GM13976 (cell line): ENCODE measurements at regions not wholly inside any gene's neighbourhood (a gene's known extent, or its start where the extent isn't known, plus 50 kb on each side); places are given as distances from the start of the nearest gene placed in this dataset.

ENCODE experiments used
- DNase-seq: peaks from one replicate; pipeline ENCODE4 v3.0.0; 2012; ENCODE audit warnings: low spot score
- in situ Hi-C: fragments of 300-500 bp; cut with MboI; formaldehyde crosslinking; loops from one replicate; pipeline ENCODE4 v1.12.0; 2022; ENCODE audit warnings: low sequenced_read_pairs, mixed read lengths, inconsistent platforms; ENCODE audit not compliant: unreplicated experiment
- TF ChIP-seq, protein P1 (sequence below): IDR thresholded peaks from 2 replicates; pipeline ENCODE4 v1.5.1; 2012; ENCODE audit warnings: borderline replicate concordance, mild to moderate bottlenecking; ENCODE audit not compliant: insufficient read depth; ENCODE audit errors: extremely low read depth, missing control alignments, control extremely low read depth

- in situ Hi-C loops, result no loop called here
- DNase-seq, result no peak
- TF ChIP-seq, protein P1, sequence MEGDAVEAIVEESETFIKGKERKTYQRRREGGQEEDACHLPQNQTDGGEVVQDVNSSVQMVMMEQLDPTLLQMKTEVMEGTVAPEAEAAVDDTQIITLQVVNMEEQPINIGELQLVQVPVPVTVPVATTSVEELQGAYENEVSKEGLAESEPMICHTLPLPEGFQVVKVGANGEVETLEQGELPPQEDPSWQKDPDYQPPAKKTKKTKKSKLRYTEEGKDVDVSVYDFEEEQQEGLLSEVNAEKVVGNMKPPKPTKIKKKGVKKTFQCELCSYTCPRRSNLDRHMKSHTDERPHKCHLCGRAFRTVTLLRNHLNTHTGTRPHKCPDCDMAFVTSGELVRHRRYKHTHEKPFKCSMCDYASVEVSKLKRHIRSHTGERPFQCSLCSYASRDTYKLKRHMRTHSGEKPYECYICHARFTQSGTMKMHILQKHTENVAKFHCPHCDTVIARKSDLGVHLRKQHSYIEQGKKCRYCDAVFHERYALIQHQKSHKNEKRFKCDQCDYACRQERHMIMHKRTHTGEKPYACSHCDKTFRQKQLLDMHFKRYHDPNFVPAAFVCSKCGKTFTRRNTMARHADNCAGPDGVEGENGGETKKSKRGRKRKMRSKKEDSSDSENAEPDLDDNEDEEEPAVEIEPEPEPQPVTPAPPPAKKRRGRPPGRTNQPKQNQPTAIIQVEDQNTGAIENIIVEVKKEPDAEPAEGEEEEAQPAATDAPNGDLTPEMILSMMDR, result no peak
These were observed 139.9 kb downstream of the LACC1 start for GRCh38 chr13:44019651-44020050.

GRCh38 chr13:44021422-44021821 is 141.7 kb downstream of the LACC1 start:
- in situ Hi-C loops, result no loop called here
- DNase-seq, result no peak
- TF ChIP-seq, protein P1, result no peak

DNA sequence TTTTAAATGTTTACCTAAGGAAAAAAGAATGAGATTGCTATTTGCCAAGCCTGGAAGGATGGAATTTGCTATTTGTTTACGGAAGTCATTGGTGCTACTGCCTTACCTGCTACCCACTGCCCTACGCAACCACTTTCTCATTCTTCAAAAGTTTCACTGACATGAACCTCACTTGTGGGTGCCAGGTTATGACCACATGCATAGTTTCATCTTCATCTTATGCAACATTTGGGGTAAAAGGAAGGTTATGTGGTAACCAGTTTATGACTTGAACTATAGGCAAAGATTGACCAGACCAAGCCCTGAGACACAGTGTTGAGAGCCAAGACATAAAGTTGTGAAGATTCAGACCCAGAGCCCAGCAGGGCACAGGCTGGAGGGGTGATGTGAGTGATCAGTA is 142.5 kb downstream of the LACC1 start:
- no peak for DNase-seq
- TF ChIP-seq, protein P1, result no peak
- in situ Hi-C loops, result no loop called here

DNA sequence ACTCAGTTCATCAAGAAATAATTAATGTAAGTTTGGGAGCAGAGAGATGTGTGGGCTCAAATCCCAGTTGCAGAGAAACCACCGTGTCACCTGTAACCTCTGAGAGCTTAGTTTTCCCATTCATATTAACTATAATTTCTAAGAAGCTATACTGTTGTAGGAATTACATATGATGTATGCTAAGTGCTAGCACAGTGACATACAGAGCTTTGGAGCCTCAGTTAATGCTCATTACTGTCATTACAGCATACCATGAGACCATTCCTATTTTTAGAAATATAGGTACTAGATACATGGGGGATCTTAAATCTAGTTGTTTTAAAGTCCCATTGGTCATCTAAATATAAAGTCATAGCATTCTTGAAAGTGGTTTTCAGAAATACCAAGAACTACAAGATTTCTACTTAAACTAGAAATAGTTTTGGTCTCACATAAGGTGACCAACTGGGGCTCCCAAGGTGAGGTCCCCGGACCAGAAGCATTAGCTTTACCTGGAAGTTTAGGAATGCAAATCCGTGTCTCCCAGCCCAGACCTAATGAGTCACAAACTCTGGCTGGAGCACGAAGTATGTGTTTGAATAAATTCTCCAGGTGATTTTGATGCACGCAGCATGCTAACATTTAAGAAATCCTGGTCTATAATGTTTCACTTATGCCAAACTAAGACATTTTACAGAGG is 144.6 kb downstream of the LACC1 start:
- DNase-seq, result no peak
- TF ChIP-seq, protein P1, result no peak
- in situ Hi-C loops, result no loop called here

DNA sequence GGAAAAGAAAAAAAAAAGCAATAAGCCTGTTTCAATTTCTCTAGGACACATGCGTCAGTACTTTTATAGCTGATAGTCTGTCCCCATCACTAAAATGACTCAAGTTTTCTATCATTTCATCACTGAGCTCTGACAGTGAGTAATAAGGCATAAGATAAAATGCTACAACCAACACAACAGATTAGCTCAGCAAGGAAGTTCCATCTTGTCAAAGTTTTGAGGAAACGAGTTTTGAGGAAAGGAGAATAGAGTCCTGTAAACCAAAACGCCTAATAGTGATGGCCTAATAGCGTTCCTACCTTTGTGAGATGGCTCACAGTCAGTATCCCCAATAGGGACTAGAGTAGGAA is 145.1 kb downstream of the LACC1 start:
- in situ Hi-C loops, result no loop called here
- TF ChIP-seq, protein P1, result no peak

DNA sequence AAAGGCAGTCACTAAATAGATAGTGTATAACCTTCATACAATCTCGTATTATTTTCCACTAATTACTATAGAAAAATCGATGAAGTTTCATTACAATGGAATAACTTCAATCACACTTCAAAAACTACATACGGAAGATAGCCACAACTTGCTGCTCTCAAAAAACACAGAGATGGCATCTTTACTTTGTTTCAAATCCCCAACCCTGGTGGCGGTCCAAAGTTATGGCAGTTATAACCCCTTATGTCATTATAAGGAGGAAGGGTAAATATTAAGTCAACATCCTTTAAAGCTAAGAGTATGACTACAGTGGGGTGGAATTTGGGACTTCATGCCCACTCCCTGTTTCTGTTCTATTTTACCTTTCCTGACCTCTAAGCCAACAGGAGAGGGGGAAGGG is 146.5 kb downstream of the LACC1 start:
- in situ Hi-C loops, result no loop called here
- TF ChIP-seq, protein P1, result no peak
- no peak for DNase-seq

More for the DNA sequence above, 145.1 kb downstream of the LACC1 start:
- no peak for DNase-seq
